Keratinocyte (primary cell): ENCODE measurements at regions not wholly inside any gene's neighbourhood (a gene's known extent, or its start where the extent isn't known, plus 50 kb on each side); places are given as distances from the start of the nearest gene placed in this dataset.

Source experiments
- DNase-seq: peaks from one replicate; pipeline ENCODE4 v3.0.0-alpha.2; 2011; ENCODE audit warnings: low read depth, missing footprints, low spot score
- FAIRE-seq: peaks from 2 replicates; lab custom pipeline; 2011; peaks lifted over from hg19 to GRCh38; lab: Jason Lieb, UNC
- H2AFZ ChIP-seq: 2 replicates; pipeline ENCODE4 v1.6.0; 2012; ENCODE audit warnings: low read length, control low read depth, inconsistent platforms; ENCODE audit not compliant: control insufficient read depth
- H3K27ac ChIP-seq: 2 replicates; pipeline ENCODE4 v1.5.1; 2011; ENCODE audit warnings: low read length; ENCODE audit not compliant: control insufficient read depth, insufficient read depth
- H3K27me3 ChIP-seq: 3 replicates; pipeline ENCODE4 v1.6.0; 2011; ENCODE audit warnings: low read length; ENCODE audit not compliant: control insufficient read depth, insufficient read depth; ENCODE audit errors: extremely low read depth
- H3K36me3 ChIP-seq, 2 experiments: 2 replicates in 1 of 2; 3 replicates in 1 of 2; pipeline ENCODE4 v1.5.1; 2011; ENCODE audit warnings: low read length in 2 of 2, mild to moderate bottlenecking in 1 of 2; ENCODE audit not compliant: control insufficient read depth in 2 of 2, insufficient read depth in 2 of 2; ENCODE audit errors: extremely low read depth in 1 of 2
- H3K4me1 ChIP-seq: 3 replicates; pipeline ENCODE4 v1.5.1; 2011; ENCODE audit warnings: low read length; ENCODE audit not compliant: control insufficient read depth, insufficient read depth; ENCODE audit errors: extremely low read depth
- H3K4me2 ChIP-seq: 3 replicates; pipeline ENCODE4 v1.6.0; 2011; ENCODE audit warnings: low read depth, low read length; ENCODE audit not compliant: control insufficient read depth, insufficient read depth; ENCODE audit errors: extremely low read depth
- H3K4me3 ChIP-seq, 3 experiments: fragments of 200-600 bp in 1 of 3; sonication (generic) in 1 of 3; 2 replicates in 2 of 3; 3 replicates in 1 of 3; pipeline ENCODE4 v1.5.1; 2011 to 2016; ENCODE audit warnings: low read length in 3 of 3, mild to moderate bottlenecking in 3 of 3, control low read depth in 2 of 3, inconsistent platforms in 1 of 3, low read depth in 1 of 3, mixed read lengths in 1 of 3, mixed run types in 1 of 3, moderate library complexity in 1 of 3; ENCODE audit not compliant: control insufficient read depth in 2 of 3, insufficient read depth in 2 of 3; ENCODE audit errors: extremely low read depth in 1 of 3
- H3K79me2 ChIP-seq: 2 replicates; pipeline ENCODE4 v1.6.0; 2012; ENCODE audit warnings: low read length; ENCODE audit not compliant: control insufficient read depth, insufficient read depth
- H3K9ac ChIP-seq: 3 replicates; pipeline ENCODE4 v1.6.0; 2011; ENCODE audit warnings: low read length; ENCODE audit not compliant: control insufficient read depth, insufficient read depth; ENCODE audit errors: extremely low read depth
- H3K9me1 ChIP-seq: 3 replicates; pipeline ENCODE4 v1.6.0; 2011; ENCODE audit warnings: low read length; ENCODE audit not compliant: control insufficient read depth, insufficient read depth; ENCODE audit errors: extremely low read depth
- H3K9me3 ChIP-seq: 2 replicates; pipeline ENCODE4 v1.5.1; 2012; ENCODE audit warnings: low read depth, low read length; ENCODE audit not compliant: control insufficient read depth
- H4K20me1 ChIP-seq: 3 replicates; pipeline ENCODE4 v1.6.0; 2011; ENCODE audit warnings: low read length; ENCODE audit not compliant: control insufficient read depth, insufficient read depth; ENCODE audit errors: extremely low read depth
- CTCF ChIP-seq, 3 experiments: IDR thresholded peaks in 1 of 3; conservative IDR thresholded peaks in 1 of 3; optimal IDR thresholded peaks in 1 of 3; 2 replicates in 2 of 3; 3 replicates in 1 of 3; pipeline versions ENCODE3 to v1.5.1; 2011; ENCODE audit warnings: low read length in 3 of 3, mild to moderate bottlenecking in 3 of 3, moderate library complexity in 2 of 3, control low read depth in 1 of 3, inconsistent platforms in 1 of 3; ENCODE audit not compliant: insufficient read depth in 2 of 3; ENCODE audit errors: extremely low read depth in 1 of 3
- EZH2 ChIP-seq: IDR thresholded peaks from one replicate; pipeline ENCODE4 v1.6.1; 2012; ENCODE audit warnings: inconsistent platforms, mild to moderate bottlenecking, low read length, moderate library complexity
- dilution Hi-C: fragments of 300-500 bp; cut with MboI; formaldehyde crosslinking; loops from one replicate; pipeline ENCODE4 v1.7.0; 2020; ENCODE audit warnings: low sequenced_read_pairs; ENCODE audit not compliant: extremely low pct_ligation_motif_present

GRCh38 chr18:1527805-1528204, 623.1 kb downstream of the ADCYAP1 start:
- Histone ChIP-seq H3K9me3 (peaks cover 12% of the 10 kb centered on the region), H3K4me3 (no peak overlapping the region), H3K9ac (no peak overlapping the region), H3K36me3 (no peaks in the 10 kb centered on the region), H3K9me1 (no peaks in the 10 kb centered on the region), H3K27me3 (no peaks in the 10 kb centered on the region), H3K79me2 (no peaks in the 10 kb centered on the region), H4K20me1 (no peaks in the 10 kb centered on the region), H3K4me1 (no peaks in the 10 kb centered on the region), H3K27ac (no peak overlapping the region), H2AFZ (no peak overlapping the region), H3K4me2 (no peak overlapping the region)
- TF ChIP-seq CTCF (optimal IDR thresholded peaks at IDR 0.05 in 1 of 3, IDR thresholded peaks at IDR 0.05 in 1 of 3, conservative IDR thresholded peaks at IDR 0.05 in 1 of 3; ENCODE audit: extremely low read depth in 1 of 3, insufficient read depth in 2 of 3, low read length in 3 of 3) (no peak), EZH2 (no peak)
- FAIRE-seq (no peak), DNase-seq (no peak)
- dilution Hi-C loops = no loop called here

- no peak for DNase-seq
- peaks cover 12% of the 10 kb centered on the region for H3K9me3 ChIP-seq
- no peak for TF ChIP-seq EZH2
- TF ChIP-seq CTCF (optimal IDR thresholded peaks at IDR 0.05 in 1 of 3, IDR thresholded peaks at IDR 0.05 in 1 of 3, conservative IDR thresholded peaks at IDR 0.05 in 1 of 3; ENCODE audit: extremely low read depth in 1 of 3, insufficient read depth in 2 of 3, low read length in 3 of 3) = no peak
- no peak overlapping the region for H3K4me3 ChIP-seq
- H3K9me1 ChIP-seq = no peaks in the 10 kb centered on the region
- dilution Hi-C loops = no loop called here
- no peak overlapping the region for H3K27ac ChIP-seq
- no peaks in the 10 kb centered on the region for H4K20me1 ChIP-seq
- H3K36me3 ChIP-seq = no peaks in the 10 kb centered on the region
- FAIRE-seq = no peak
- no peak overlapping the region for H3K9ac ChIP-seq
- no peaks in the 10 kb centered on the region for H3K27me3 ChIP-seq
- H3K4me2 ChIP-seq = no peak overlapping the region
- no peaks in the 10 kb centered on the region for H3K79me2 ChIP-seq
- H2AFZ ChIP-seq = no peak overlapping the region
- H3K4me1 ChIP-seq = no peaks in the 10 kb centered on the region
Observed at GRCh38 chr18:1528447-1528846, 623.8 kb downstream of the ADCYAP1 start.
